Hepatocyte (in vitro differentiated cells): ENCODE measurements at regions not wholly inside any gene's neighbourhood (a gene's known extent, or its start where the extent isn't known, plus 50 kb on each side); places are given as distances from the start of the nearest gene placed in this dataset.

Experiments used
- DNase-seq: peaks from one replicate; pipeline ENCODE4 v3.0.0-alpha.2; 2016; ENCODE audit warnings: low spot score
- H2AFZ ChIP-seq: fragments of 200-600 bp; sonication (generic); 2 replicates; pipeline ENCODE4 v1.6.0; 2016; ENCODE audit warnings: antibody characterized with exemption, mild to moderate bottlenecking
- H3K27ac ChIP-seq: fragments of 200-600 bp; sonication (generic); 2 replicates; pipeline ENCODE4 v1.5.1; 2016; ENCODE audit warnings: mild to moderate bottlenecking
- H3K27me3 ChIP-seq: fragments of 200-600 bp; sonication (generic); 2 replicates; pipeline ENCODE4 v1.6.1; 2016
- H3K36me3 ChIP-seq: fragments of 200-600 bp; sonication (generic); replicated peaks from 2 replicates; pipeline ENCODE4 v1.5.1; 2016; ENCODE audit warnings: low read depth; ENCODE audit not compliant: insufficient read depth
- H3K4me1 ChIP-seq: fragments of 200-600 bp; sonication (generic); 2 replicates; pipeline ENCODE4 v1.5.1; 2016; ENCODE audit warnings: mild to moderate bottlenecking, moderate library complexity; ENCODE audit not compliant: insufficient read depth
- H3K4me2 ChIP-seq: fragments of 200-600 bp; sonication (generic); 2 replicates; pipeline ENCODE4 v1.6.0; 2016
- H3K4me3 ChIP-seq: fragments of 200-600 bp; sonication (generic); 2 replicates; pipeline ENCODE4 v1.5.1; 2016; ENCODE audit warnings: mild to moderate bottlenecking
- H3K79me2 ChIP-seq: fragments of 200-600 bp; sonication (generic); 2 replicates; pipeline ENCODE4 v1.6.0; 2017; ENCODE audit warnings: mild to moderate bottlenecking
- H3K9me2 ChIP-seq: fragments of 200-600 bp; sonication (generic); replicated peaks from 2 replicates; pipeline ENCODE4 v1.6.0; 2017; ENCODE audit warnings: mild to moderate bottlenecking; ENCODE audit not compliant: insufficient read depth
- H3K9me3 ChIP-seq: fragments of 200-600 bp; sonication (generic); 2 replicates; pipeline ENCODE4 v1.5.1; 2016; ENCODE audit warnings: low read depth, mild to moderate bottlenecking
- H4K20me1 ChIP-seq: fragments of 200-600 bp; sonication (generic); 2 replicates; pipeline ENCODE4 v1.6.0; 2016; ENCODE audit warnings: mild to moderate bottlenecking; ENCODE audit not compliant: insufficient read depth, poor library complexity, severe bottlenecking
- EZH2 ChIP-seq: fragments of 200-600 bp; sonication (generic); IDR thresholded peaks from 2 replicates; pipeline ENCODE4 v1.6.1; 2016; ENCODE audit warnings: antibody characterized with exemption, mild to moderate bottlenecking, borderline replicate concordance
- EZH2phosphoT487 ChIP-seq: fragments of 200-600 bp; sonication (generic); IDR thresholded peaks from one replicate; pipeline ENCODE4 v1.6.1; 2018; ENCODE audit warnings: antibody characterized with exemption, mild to moderate bottlenecking, low read depth, moderate library complexity; ENCODE audit not compliant: unreplicated experiment, severe bottlenecking
- WGBS: methylation state at CpG from one replicate; pipeline ENCODE4 v1.1.6; 2016; ENCODE audit warnings: low lambda C conversion rate; ENCODE audit errors: missing lambda C conversion rate; 5-methylcytosine and 5-hydroxymethylcytosine counted together
- TF ChIP-seq, protein P1 (sequence below): fragments of 200-600 bp; sonication (generic); IDR thresholded peaks from 2 replicates; pipeline ENCODE4 v1.5.1; 2016; ENCODE audit warnings: antibody characterized with exemption, mild to moderate bottlenecking; ENCODE audit not compliant: poor library complexity

- Histone ChIP-seq H3K36me3 (no peaks in the 10 kb centered on the region), H3K27me3 (no peaks in the 10 kb centered on the region), H3K27ac (no peak overlapping the region), H3K4me3 (no peak overlapping the region), H3K4me1 (no peaks in the 10 kb centered on the region), H3K79me2 (no peaks in the 10 kb centered on the region), H2AFZ (no peak overlapping the region), H4K20me1 (no peaks in the 10 kb centered on the region), H3K4me2 (no peak overlapping the region), H3K9me2 (no peaks in the 10 kb centered on the region), H3K9me3 (no peaks in the 10 kb centered on the region)
- TF ChIP-seq EZH2phosphoT487 (no peak), EZH2 (no peak)
- TF ChIP-seq, protein P1, sequence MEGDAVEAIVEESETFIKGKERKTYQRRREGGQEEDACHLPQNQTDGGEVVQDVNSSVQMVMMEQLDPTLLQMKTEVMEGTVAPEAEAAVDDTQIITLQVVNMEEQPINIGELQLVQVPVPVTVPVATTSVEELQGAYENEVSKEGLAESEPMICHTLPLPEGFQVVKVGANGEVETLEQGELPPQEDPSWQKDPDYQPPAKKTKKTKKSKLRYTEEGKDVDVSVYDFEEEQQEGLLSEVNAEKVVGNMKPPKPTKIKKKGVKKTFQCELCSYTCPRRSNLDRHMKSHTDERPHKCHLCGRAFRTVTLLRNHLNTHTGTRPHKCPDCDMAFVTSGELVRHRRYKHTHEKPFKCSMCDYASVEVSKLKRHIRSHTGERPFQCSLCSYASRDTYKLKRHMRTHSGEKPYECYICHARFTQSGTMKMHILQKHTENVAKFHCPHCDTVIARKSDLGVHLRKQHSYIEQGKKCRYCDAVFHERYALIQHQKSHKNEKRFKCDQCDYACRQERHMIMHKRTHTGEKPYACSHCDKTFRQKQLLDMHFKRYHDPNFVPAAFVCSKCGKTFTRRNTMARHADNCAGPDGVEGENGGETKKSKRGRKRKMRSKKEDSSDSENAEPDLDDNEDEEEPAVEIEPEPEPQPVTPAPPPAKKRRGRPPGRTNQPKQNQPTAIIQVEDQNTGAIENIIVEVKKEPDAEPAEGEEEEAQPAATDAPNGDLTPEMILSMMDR, result no peak
- no peak for DNase-seq
Measured at GRCh38 chr7:41811941-41812340, 109.1 kb upstream of the INHBA start.

GRCh38 chr7:41809940-41810576, 107.2 kb upstream of the INHBA start:
- no peak for DNase-seq
- Histone ChIP-seq H3K27me3 (no peaks in the 10 kb centered on the region), H3K9me3 (no peaks in the 10 kb centered on the region), H3K4me1 (no peaks in the 10 kb centered on the region), H3K79me2 (no peaks in the 10 kb centered on the region), H3K9me2 (no peaks in the 10 kb centered on the region), H3K4me2 (no peak overlapping the region), H2AFZ (no peak overlapping the region), H3K4me3 (no peak overlapping the region), H4K20me1 (no peaks in the 10 kb centered on the region), H3K27ac (no peak overlapping the region), H3K36me3 (no peaks in the 10 kb centered on the region)
- TF ChIP-seq, protein P1, result no peak
- TF ChIP-seq EZH2 (no peak), EZH2phosphoT487 (no peak)
- 93% methylated on average over 13 of the region's 13 CpGs for WGBS

DNA sequence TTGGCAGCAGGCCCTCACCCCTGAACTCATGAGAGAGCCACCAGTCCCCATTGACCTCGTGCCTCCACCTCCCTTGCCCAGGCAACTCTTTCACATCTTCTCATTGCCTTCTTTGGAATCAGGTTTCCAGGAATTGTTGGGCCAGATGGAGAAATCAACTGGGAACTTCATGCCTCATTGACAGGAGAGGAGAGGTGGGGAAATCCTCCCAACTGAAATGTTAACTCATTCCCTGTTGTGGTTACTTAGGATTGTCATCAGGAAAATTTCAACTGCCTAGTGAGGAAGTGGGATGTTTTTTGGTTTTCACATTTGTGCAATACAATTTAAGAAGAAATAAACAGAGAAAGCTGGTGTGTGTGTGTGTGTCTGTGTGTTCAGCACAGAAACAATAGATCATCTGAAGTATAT, 106.6 kb upstream of the INHBA start:
- H3K27me3 ChIP-seq, result no peaks in the 10 kb centered on the region
- TF ChIP-seq EZH2phosphoT487 (no peak), EZH2 (no peak)
- TF ChIP-seq, protein P1, result no peak
- no peak overlapping the region for H3K4me2 ChIP-seq
- H3K4me3 ChIP-seq, result no peak overlapping the region
- DNase-seq, result no peak
- H3K9me3 ChIP-seq, result no peaks in the 10 kb centered on the region
- H4K20me1 ChIP-seq, result no peaks in the 10 kb centered on the region
- H2AFZ ChIP-seq, result no peak overlapping the region
- no peaks in the 10 kb centered on the region for H3K79me2 ChIP-seq
- no peaks in the 10 kb centered on the region for H3K36me3 ChIP-seq
- no peak overlapping the region for H3K27ac ChIP-seq
- H3K9me2 ChIP-seq, result no peaks in the 10 kb centered on the region
- 86% methylated on average over 1 of the region's 1 CpG for WGBS
- H3K4me1 ChIP-seq, result no peaks in the 10 kb centered on the region
